Breast epithelium (tissue), 4 donors: ENCODE measurements at regions not wholly inside any gene's neighbourhood (a gene's known extent, or its start where the extent isn't known, plus 50 kb on each side); places are given as distances from the start of the nearest gene placed in this dataset.

Source experiments
- DNase-seq, 2 donors: peaks; one replicate each; pipeline ENCODE4 v3.0.0-alpha.2; 2019; ENCODE audit warnings: low spot score in 2 of 2
- H3K27ac ChIP-seq, 2 donors: fragments of 200-600 bp; sonication (generic) in 1 of 2; one replicate each; pipeline ENCODE4 v1.5.1; 2016 to 2019; ENCODE audit warnings: mild to moderate bottlenecking in 1 of 2
- H3K27me3 ChIP-seq, 2 donors: fragments of 200-600 bp; sonication (generic) in 1 of 2; one replicate each; pipeline versions ENCODE4 v1.5.1 to v1.6.0; 2017 to 2019; ENCODE audit warnings: control low read depth in 1 of 2, mild to moderate bottlenecking in 1 of 2
- H3K36me3 ChIP-seq: fragments of 200-600 bp; one replicate; pipeline ENCODE4 v1.5.1; 2019
- H3K4me1 ChIP-seq, 2 donors: fragments of 200-600 bp; sonication (generic); one replicate each; pipeline ENCODE4 v1.5.1; 2016 to 2019; ENCODE audit warnings: control low read depth in 1 of 2
- H3K4me3 ChIP-seq, 3 donors: fragments of 200-600 bp; sonication (generic); 1 replicate in 2 of 3; 2 replicates in 1 of 3; pipeline ENCODE4 v1.5.1; 2016 to 2019; ENCODE audit warnings: mild to moderate bottlenecking in 3 of 3, moderate library complexity in 2 of 3
- H3K9me3 ChIP-seq, 2 donors: fragments of 200-600 bp; sonication (generic) in 1 of 2; one replicate each; pipeline ENCODE4 v1.5.1; 2016 to 2019; ENCODE audit warnings: control low read depth in 1 of 2
- CTCF ChIP-seq, 3 donors: fragments of 450-650 bp; IDR thresholded peaks; one replicate each; pipeline ENCODE4 v1.5.1; 2016 to 2017; ENCODE audit warnings: antibody characterized with exemption in 3 of 3, mild to moderate bottlenecking in 3 of 3, moderate library complexity in 3 of 3
- POLR2A ChIP-seq: fragments of 450-650 bp; IDR thresholded peaks from one replicate; pipeline ENCODE4 v1.6.1; 2016; ENCODE audit warnings: antibody characterized with exemption, mild to moderate bottlenecking, moderate library complexity
- POLR2AphosphoS5 ChIP-seq, 3 donors: sonication (generic); formaldehyde crosslinking; IDR thresholded peaks; one replicate each; pipeline ENCODE4 v1.6.1; 2017; ENCODE audit warnings: antibody characterized with exemption in 3 of 3
- intact Hi-C: fragments of 100-400 bp; cut with DNase I; formaldehyde crosslinking; loops from one replicate; pipeline ENCODE4 v1.15.1; 2023; ENCODE audit warnings: low total_unique reads

GRCh38 chr18:55642191-55642590, 54.2 kb upstream of the TCF4 start:
- no peaks in the 10 kb centered on the region for H3K4me1 ChIP-seq
- H3K36me3 ChIP-seq, result no peaks in the 10 kb centered on the region
- no peaks in the 10 kb centered on the region for H3K27me3 ChIP-seq
- H3K4me3 ChIP-seq, result no peak overlapping the region
- no peaks in the 10 kb centered on the region for H3K9me3 ChIP-seq
- H3K27ac ChIP-seq, result no peak overlapping the region
- TF ChIP-seq CTCF (IDR thresholded peaks at IDR 0.05) (no peak), POLR2AphosphoS5 (IDR thresholded peaks at IDR 0.05) (no peak), POLR2A (no peak)
- intact Hi-C loops, result no loop called here
- DNase-seq, result no peak

GRCh38 chr18:55641486-55641885, 53.5 kb upstream of the TCF4 start:
- H3K27me3 ChIP-seq, result no peaks in the 10 kb centered on the region

More at GRCh38 chr18:55641486-55641885, 53.5 kb upstream of the TCF4 start:
- no peaks in the 10 kb centered on the region for H3K9me3 ChIP-seq
- H3K36me3 ChIP-seq, result no peaks in the 10 kb centered on the region
- H3K4me1 ChIP-seq, result no peaks in the 10 kb centered on the region
- intact Hi-C loops, result no loop called here
- DNase-seq, result no peak
- no peak for TF ChIP-seq POLR2AphosphoS5 (IDR thresholded peaks at IDR 0.05)
- no peak for TF ChIP-seq POLR2A
- no peak for TF ChIP-seq CTCF (IDR thresholded peaks at IDR 0.05)
- no peak overlapping the region for H3K27ac ChIP-seq
- no peak overlapping the region for H3K4me3 ChIP-seq
